HCT116 (cell line): ENCODE measurements at regions not wholly inside any gene's neighbourhood (a gene's known extent, or its start where the extent isn't known, plus 50 kb on each side); places are given as distances from the start of the nearest gene placed in this dataset.

Source experiments
- ATAC-seq: fragments of 200-7000 bp; cut with Tn5 transposase; 2 replicates; pipeline ENCODE4 v1.9.1; 2020; ENCODE audit warnings: mild to moderate bottlenecking, moderate library complexity
- BruUV-seq: library from RNA; stranded (reverse); fragments of 400-500 nt; replicated peaks from 2 replicates; lab custom pipeline; 2021; lab: Mats Ljungman, UMichigan
- CTCF ChIA-PET: fragments of 300-600 bp; sonication (Branson Sonifier 250); formaldehyde crosslinking; loops from one replicate; lab custom pipeline; 2021; ENCODE audit warnings: antibody characterized with exemption; lab: Charles Lee
- POLR2A ChIA-PET: fragments of 300-600, 350-600 bp; sonication (Branson Sonifier 250); formaldehyde crosslinking; loops from one replicate; lab custom pipeline; 2021; ENCODE audit warnings: antibody characterized with exemption; lab: Charles Lee
- RAD21 ChIA-PET, 2 experiments: fragments of 300-600 bp; sonication (Branson Sonifier 250); formaldehyde crosslinking; loops; one replicate each; lab custom pipeline; 2023; ENCODE audit warnings: low total read pairs in 2 of 2; ENCODE audit not compliant: uncharacterized antibody in 2 of 2, unreplicated experiment in 2 of 2, low non-redundant PET in 1 of 2; lab: Charles Lee
- DNase-seq: peaks from one replicate; pipeline ENCODE4 v3.0.0-alpha.2; 2010; ENCODE audit warnings: low read depth, low spot score
- H2AFZ ChIP-seq: fragments of 200-600 bp; shearing (Covaris generic), sonication (generic); 2 replicates; pipeline ENCODE4 v1.6.1; 2017; ENCODE audit warnings: low read depth, mixed run types, mixed read lengths, antibody characterized with exemption, low read length; ENCODE audit not compliant: poor library complexity, severe bottlenecking
- H3K27ac ChIP-seq: 2 replicates; pipeline ENCODE4 v1.5.1; 2012; ENCODE audit warnings: low read depth, low read length
- H3K27me3 ChIP-seq: fragments of 200-600 bp; sonication (generic); 2 replicates; pipeline ENCODE4 v1.6.1; 2016; ENCODE audit warnings: mixed run types, low read length, mixed read lengths; ENCODE audit not compliant: insufficient read depth
- H3K36me3 ChIP-seq, 2 experiments: fragments of 200-500 bp in 1 of 2; fragments of 200-600 bp in 1 of 2; sonication (Bioruptor generic) in 1 of 2; sonication (generic) in 1 of 2; 2 replicates each; pipeline versions ENCODE4 v1.5.1 to v1.6.1; 2014 to 2016; ENCODE audit warnings: low read length in 2 of 2, inconsistent platforms in 1 of 2, mixed read lengths in 1 of 2, mixed run types in 1 of 2; ENCODE audit not compliant: insufficient read depth in 2 of 2, control insufficient read depth in 1 of 2
- H3K4me1 ChIP-seq, 2 experiments: fragments of 200-600 bp in 1 of 2; sonication (generic) in 1 of 2; 2 replicates each; pipeline versions ENCODE4 v1.5.1 to v1.6.1; 2012 to 2017; ENCODE audit warnings: low read length in 2 of 2, inconsistent platforms in 1 of 2, mild to moderate bottlenecking in 1 of 2, mixed read lengths in 1 of 2, mixed run types in 1 of 2, moderate library complexity in 1 of 2; ENCODE audit not compliant: insufficient read depth in 2 of 2, control insufficient read depth in 1 of 2
- H3K4me2 ChIP-seq: fragments of 200-600 bp; sonication (generic); 2 replicates; pipeline ENCODE4 v1.6.1; 2017; ENCODE audit warnings: mixed run types, low read length, mixed read lengths
- H3K4me3 ChIP-seq, 2 experiments: fragments of 200-600 bp in 1 of 2; sonication (generic) in 1 of 2; replicated peaks in 1 of 2; 2 replicates each; pipeline ENCODE4 v1.5.1; 2011 to 2016; ENCODE audit warnings: low read length in 2 of 2, control low read depth in 1 of 2, low read depth in 1 of 2, mild to moderate bottlenecking in 1 of 2, mixed read lengths in 1 of 2, mixed run types in 1 of 2
- H3K79me2 ChIP-seq: fragments of 200-600 bp; sonication (generic); 2 replicates; pipeline ENCODE4 v1.6.1; 2017; ENCODE audit warnings: mild to moderate bottlenecking, mixed run types, low read length, moderate library complexity, mixed read lengths; ENCODE audit not compliant: insufficient read depth
- H3K9ac ChIP-seq: fragments of 200-600 bp; sonication (generic); 2 replicates; pipeline ENCODE4 v1.6.1; 2016; ENCODE audit warnings: low read length, mixed read lengths
- H3K9me2 ChIP-seq: fragments of 200-600 bp; sonication (generic), shearing (Covaris generic); 2 replicates; pipeline ENCODE4 v1.6.1; 2017; ENCODE audit warnings: mixed run types, mild to moderate bottlenecking, moderate library complexity; ENCODE audit not compliant: insufficient read depth
- H3K9me3 ChIP-seq, 2 experiments: fragments of 200-500 bp in 1 of 2; fragments of 200-600 bp in 1 of 2; sonication (Bioruptor generic) in 1 of 2; sonication (generic) in 1 of 2; 2 replicates each; pipeline ENCODE4 v1.6.1; 2014 to 2017; ENCODE audit warnings: low read length in 2 of 2, mixed read lengths in 2 of 2, inconsistent platforms in 1 of 2, low read depth in 1 of 2, mild to moderate bottlenecking in 1 of 2, mixed run types in 1 of 2, moderate library complexity in 1 of 2; ENCODE audit not compliant: control insufficient read depth in 1 of 2, insufficient read depth in 1 of 2
- H4K20me1 ChIP-seq: fragments of 200-600 bp; sonication (generic), shearing (Covaris generic); 2 replicates; pipeline ENCODE4 v1.6.1; 2017; ENCODE audit warnings: mixed run types, mild to moderate bottlenecking, moderate library complexity; ENCODE audit not compliant: insufficient read depth
- CEBPB ChIP-seq: IDR thresholded peaks from 2 replicates; pipeline ENCODE4 v1.6.1; 2012; ENCODE audit warnings: low read depth
- EGR1 ChIP-seq: IDR thresholded peaks from 2 replicates; pipeline ENCODE4 v1.6.1; 2012; ENCODE audit warnings: low read depth
- EZH2 ChIP-seq: fragments of 200-600 bp; sonication (generic); IDR thresholded peaks from 2 replicates; pipeline ENCODE4 v1.6.1; 2017; ENCODE audit warnings: antibody characterized with exemption, mixed run types
- FOSL1 ChIP-seq: IDR thresholded peaks from 2 replicates; pipeline ENCODE4 v1.6.1; 2012; ENCODE audit warnings: low read depth
- MAX ChIP-seq: IDR thresholded peaks from 2 replicates; pipeline ENCODE4 v1.6.1; 2012
- POLR2A ChIP-seq: IDR thresholded peaks from 2 replicates; pipeline ENCODE4 v1.7.0; 2011; ENCODE audit warnings: borderline replicate concordance; ENCODE audit not compliant: insufficient read depth, insufficient read length; ENCODE audit errors: extremely low read depth
- SP1 ChIP-seq: IDR thresholded peaks from 2 replicates; pipeline ENCODE4 v1.6.1; 2012; ENCODE audit warnings: low read depth
- YY1 ChIP-seq: IDR thresholded peaks from 2 replicates; pipeline ENCODE4 v1.6.1; 2011; ENCODE audit warnings: low read length, low read depth, moderate library complexity, mild to moderate bottlenecking; ENCODE audit not compliant: insufficient replicate concordance; ENCODE audit errors: extremely low read depth
- ZBTB33 ChIP-seq: IDR thresholded peaks from 2 replicates; pipeline ENCODE4 v1.6.1; 2011; ENCODE audit warnings: mild to moderate bottlenecking, low read length, moderate library complexity; ENCODE audit not compliant: insufficient replicate concordance; ENCODE audit errors: extremely low read depth
- ZFX ChIP-seq: fragments of 450-650 bp; IDR thresholded peaks from 2 replicates; pipeline ENCODE4 v1.6.1; 2017
- intact Hi-C: fragments of 100-400 bp; cut with micrococcal nuclease; formaldehyde crosslinking; loops from 2 replicates; pipeline ENCODE4 v1.10.0; 2022

- TF ChIP-seq ZBTB33 (no peak), SP1 (no peak), POLR2A (no peak), CEBPB (no peak)
Observed at GRCh38 chr2:67267241-67267640, 129.9 kb upstream of the ETAA1 start (continued).

- BruUV-seq = no TSS peak
- TF ChIP-seq FOSL1 (no peak), EGR1 (no peak), MAX (no peak), EZH2 (no peak), YY1 (no peak), ZFX (no peak)
- Histone ChIP-seq H3K4me2 (no peak overlapping the region), H3K4me3 (no peak overlapping the region), H3K27me3 (0 out of 2 replicates have a peak, but pooled peaks cover 3% of the 10 kb centered on the region), H3K9ac (no peak overlapping the region), H3K9me3 (no peaks in the 10 kb centered on the region), H3K36me3 (no peaks in the 10 kb centered on the region), H3K4me1 (no peaks in the 10 kb centered on the region), H2AFZ (no peak overlapping the region), H3K79me2 (no peaks in the 10 kb centered on the region), H4K20me1 (no peaks in the 10 kb centered on the region), H3K9me2 (no peaks in the 10 kb centered on the region), H3K27ac (no peak overlapping the region)
- ChIA-PET POLR2A (no interaction called here), RAD21 (no interaction called here), CTCF (no interaction called here)
- no peak for ATAC-seq
- intact Hi-C loops = no loop called here
- no peak for DNase-seq
Observed at GRCh38 chr2:67268797-67269196, 128.3 kb upstream of the ETAA1 start.
